ENCODE measurements at regions not wholly inside any gene's neighbourhood (a gene's known extent, or its start where the extent isn't known, plus 50 kb on each side); places are given as distances from the start of the nearest gene placed in this dataset.

DNA sequence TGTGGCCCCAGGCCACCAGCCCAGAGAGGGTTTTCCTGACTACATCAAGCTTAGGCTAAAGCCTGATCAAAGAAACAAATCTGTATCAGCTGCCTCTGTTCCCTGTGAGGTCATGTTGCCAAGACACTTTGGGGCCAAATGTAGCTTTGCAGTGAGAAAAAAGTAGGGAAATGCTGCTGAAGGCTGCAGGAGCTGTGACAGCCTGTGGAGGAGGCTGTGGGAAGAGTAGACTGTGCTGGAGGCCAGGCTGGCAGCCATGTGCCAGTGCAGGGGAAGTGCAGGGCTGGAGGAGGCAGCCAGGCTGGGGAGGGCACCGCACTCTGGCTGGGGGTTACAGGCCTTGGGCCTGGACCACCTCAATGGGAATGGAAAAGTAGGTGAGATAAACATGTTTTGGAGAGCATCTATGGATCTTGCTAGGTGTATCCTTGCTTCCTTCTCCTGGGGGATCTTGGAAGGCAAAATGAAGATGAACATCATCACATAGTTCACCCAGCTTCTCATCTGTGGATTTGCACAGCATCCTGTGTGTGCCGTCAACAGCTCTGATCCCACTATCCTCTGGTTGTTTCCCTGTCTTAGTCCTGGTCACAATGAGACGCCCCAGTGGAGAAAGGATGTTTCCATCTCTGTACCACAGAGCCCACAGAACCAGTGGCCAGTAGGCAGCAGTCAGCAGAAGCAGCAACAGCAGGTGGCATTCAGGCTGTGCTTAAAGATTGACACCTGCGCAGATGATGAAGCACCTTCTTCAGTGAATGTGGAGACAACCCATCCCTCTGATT lies 103.8 kb upstream of the COPS8 start:
- H3K27ac ChIP-seq, result no peak overlapping the region
- peaks cover 0 to 8% of the 10 kb centered on the region in 2 donors for H3K9me3 ChIP-seq
- no peak for TF ChIP-seq CTCF (IDR thresholded peaks at IDR 0.05)
- H3K4me3 ChIP-seq, result no peak overlapping the region
- DNase-seq (ENCODE audit: low spot score), result peak; percentile 48
- H3K27me3 ChIP-seq, result no peaks in the 10 kb centered on the region
- no peaks in the 10 kb centered on the region for H3K4me1 ChIP-seq
- H3K36me3 ChIP-seq, result no peaks in the 10 kb centered on the region

GRCh38 chr2:236982693-236983455 lies 102.8 kb upstream of the COPS8 start:
- H3K4me3 ChIP-seq, result no peak overlapping the region
- H3K27ac ChIP-seq, result no peak overlapping the region
- peak; percentile 38 for DNase-seq (ENCODE audit: low spot score)

GRCh38 chr2:236984046-236984445 lies 101.6 kb upstream of the COPS8 start:
- DNase-seq (ENCODE audit: low spot score), result no peak

More at GRCh38 chr2:236982693-236983455, 102.8 kb upstream of the COPS8 start:
- no peak for TF ChIP-seq CTCF (IDR thresholded peaks at IDR 0.05)
- peaks cover 0 to 8% of the 10 kb centered on the region in 2 donors for H3K9me3 ChIP-seq
- H3K36me3 ChIP-seq, result no peaks in the 10 kb centered on the region
- H3K27me3 ChIP-seq, result no peaks in the 10 kb centered on the region
- no peaks in the 10 kb centered on the region for H3K4me1 ChIP-seq

GRCh38 chr2:236985761-236986339 lies 99.8 kb upstream of the COPS8 start:
- Histone ChIP-seq H3K27me3 (no peaks in the 10 kb centered on the region), H3K27ac (no peak overlapping the region), H3K9me3 (peaks cover 0 to 8% of the 10 kb centered on the region in 2 donors), H3K4me1 (peaks cover 0 to 9% of the 10 kb centered on the region in 2 donors), H3K36me3 (no peaks in the 10 kb centered on the region), H3K4me3 (no peak overlapping the region)
- no peak for TF ChIP-seq CTCF (IDR thresholded peaks at IDR 0.05)
- peak; percentile 40 for DNase-seq (ENCODE audit: low spot score)

More at GRCh38 chr2:236984046-236984445, 101.6 kb upstream of the COPS8 start:
- peaks cover 0 to 3% of the 10 kb centered on the region in 2 donors for H3K4me1 ChIP-seq
- peak overlapping the region in 1 of 2 donors; percentile 24 for H3K27ac ChIP-seq
- no peaks in the 10 kb centered on the region for H3K27me3 ChIP-seq
- H3K36me3 ChIP-seq, result no peaks in the 10 kb centered on the region
- peaks cover 0 to 8% of the 10 kb centered on the region in 2 donors for H3K9me3 ChIP-seq
- no peak for TF ChIP-seq CTCF (IDR thresholded peaks at IDR 0.05)
- H3K4me3 ChIP-seq, result no peak overlapping the region

- Histone ChIP-seq H3K4me1 (peaks cover 0 to 9% of the 10 kb centered on the region in 2 donors), H3K36me3 (no peaks in the 10 kb centered on the region)
Measured at GRCh38 chr2:236986524-236987330, 99.0 kb upstream of the COPS8 start.

More at GRCh38 chr2:236986524-236987330, 99.0 kb upstream of the COPS8 start:
- TF ChIP-seq CTCF (IDR thresholded peaks at IDR 0.05), result no peak
- Histone ChIP-seq H3K4me3 (no peak overlapping the region), H3K27me3 (no peaks in the 10 kb centered on the region), H3K27ac (no peak overlapping the region), H3K9me3 (peaks cover 0 to 8% of the 10 kb centered on the region in 2 donors)
- DNase-seq (ENCODE audit: low spot score), result peak; percentile 43
